ENCODE measurements at regions not wholly inside any gene's neighbourhood (a gene's known extent, or its start where the extent isn't known, plus 50 kb on each side); places are given as distances from the start of the nearest gene placed in this dataset.

GRCh38 chr15:81502439-81502838 lies 128.4 kb upstream of the TMC3 start:
- TF ChIP-seq CTCF (IDR thresholded peaks at IDR 0.05) (no peak), POLR2A (IDR thresholded peaks at IDR 0.05) (no peak), EP300 (IDR thresholded peaks at IDR 0.05) (no peak)
